ENCODE measurements at regions not wholly inside any gene's neighbourhood (a gene's known extent, or its start where the extent isn't known, plus 50 kb on each side); places are given as distances from the start of the nearest gene placed in this dataset.

- Histone ChIP-seq H3K27me3 (ENCODE audit: control insufficient read depth, extremely low read depth, insufficient read depth, low read length) (no peaks in the 10 kb centered on the region), H3K9ac (ENCODE audit: control insufficient read depth, extremely low read depth, insufficient read depth, low read length) (no peak overlapping the region), H3K9me1 (ENCODE audit: control insufficient read depth, extremely low read depth, insufficient read depth, low read length) (no peaks in the 10 kb centered on the region), H3K4me1 (ENCODE audit: control insufficient read depth, extremely low read depth, insufficient read depth, low read length) (peaks cover 3% of the 10 kb centered on the region), H2AFZ (ENCODE audit: control insufficient read depth, low read length) (no peak overlapping the region), H4K20me1 (ENCODE audit: control insufficient read depth, extremely low read depth, insufficient read depth, low read length) (no peaks in the 10 kb centered on the region), H3K4me2 (ENCODE audit: control insufficient read depth, extremely low read depth, insufficient read depth, low read depth, low read length) (no peak overlapping the region), H3K36me3 (ENCODE audit: control insufficient read depth in 2 of 2, extremely low read depth in 1 of 2, insufficient read depth in 2 of 2, low read length in 2 of 2) (no peaks in the 10 kb centered on the region), H3K4me3 (ENCODE audit: control insufficient read depth in 2 of 3, extremely low read depth in 1 of 3, insufficient read depth in 2 of 3, low read depth in 1 of 3, low read length in 3 of 3) (no peak overlapping the region), H3K79me2 (ENCODE audit: control insufficient read depth, insufficient read depth, low read length) (no peaks in the 10 kb centered on the region), H3K27ac (ENCODE audit: control insufficient read depth, insufficient read depth, low read length) (no peak overlapping the region), H3K9me3 (ENCODE audit: control insufficient read depth, low read depth, low read length) (no peaks in the 10 kb centered on the region)
- TF ChIP-seq CTCF (optimal IDR thresholded peaks at IDR 0.05 in 1 of 3, IDR thresholded peaks at IDR 0.05 in 1 of 3, conservative IDR thresholded peaks at IDR 0.05 in 1 of 3; ENCODE audit: extremely low read depth in 1 of 3, insufficient read depth in 2 of 3, low read length in 3 of 3) (no peak), EZH2 (IDR thresholded peaks at IDR 0.05; ENCODE audit: low read length) (no peak)
- FAIRE-seq (no peak), DNase-seq (ENCODE audit: low read depth, low spot score) (no peak)
- dilution Hi-C loops (cut with MboI; ENCODE audit: extremely low pct_ligation_motif_present, low sequenced_read_pairs) = no loop called here
These were observed 96.4 kb upstream of the KCNJ6 start for GRCh38 chr21:38012672-38013071.

GRCh38 chr21:38013741-38014140 lies 97.5 kb upstream of the KCNJ6 start:
- no peak overlapping the region for H3K27ac ChIP-seq (ENCODE audit: control insufficient read depth, insufficient read depth, low read length)
- TF ChIP-seq CTCF (optimal IDR thresholded peaks at IDR 0.05 in 1 of 3, IDR thresholded peaks at IDR 0.05 in 1 of 3, conservative IDR thresholded peaks at IDR 0.05 in 1 of 3; ENCODE audit: extremely low read depth in 1 of 3, insufficient read depth in 2 of 3, low read length in 3 of 3) (no peak), EZH2 (IDR thresholded peaks at IDR 0.05; ENCODE audit: low read length) (no peak)
- no peaks in the 10 kb centered on the region for H3K79me2 ChIP-seq (ENCODE audit: control insufficient read depth, insufficient read depth, low read length)
- DNase-seq (ENCODE audit: low read depth, low spot score) (no peak), FAIRE-seq (no peak)
- H3K9me3 ChIP-seq (ENCODE audit: control insufficient read depth, low read depth, low read length) = no peaks in the 10 kb centered on the region
- no peaks in the 10 kb centered on the region for H3K9me1 ChIP-seq (ENCODE audit: control insufficient read depth, extremely low read depth, insufficient read depth, low read length)
- dilution Hi-C loops (cut with MboI; ENCODE audit: extremely low pct_ligation_motif_present, low sequenced_read_pairs) = no loop called here
- H3K9ac ChIP-seq (ENCODE audit: control insufficient read depth, extremely low read depth, insufficient read depth, low read length) = no peak overlapping the region
- H3K4me1 ChIP-seq (ENCODE audit: control insufficient read depth, extremely low read depth, insufficient read depth, low read length) = peaks cover 3% of the 10 kb centered on the region
- H3K36me3 ChIP-seq (ENCODE audit: control insufficient read depth in 2 of 2, extremely low read depth in 1 of 2, insufficient read depth in 2 of 2, low read length in 2 of 2) = no peaks in the 10 kb centered on the region
- H3K4me3 ChIP-seq (ENCODE audit: control insufficient read depth in 2 of 3, extremely low read depth in 1 of 3, insufficient read depth in 2 of 3, low read depth in 1 of 3, low read length in 3 of 3) = no peak overlapping the region
- H3K27me3 ChIP-seq (ENCODE audit: control insufficient read depth, extremely low read depth, insufficient read depth, low read length) = no peaks in the 10 kb centered on the region
- H2AFZ ChIP-seq (ENCODE audit: control insufficient read depth, low read length) = no peak overlapping the region
- H3K4me2 ChIP-seq (ENCODE audit: control insufficient read depth, extremely low read depth, insufficient read depth, low read depth, low read length) = no peak overlapping the region
- no peaks in the 10 kb centered on the region for H4K20me1 ChIP-seq (ENCODE audit: control insufficient read depth, extremely low read depth, insufficient read depth, low read length)

Data from keratinocyte (primary cell).